Fibroblast of the aortic adventitia (primary cell): ENCODE measurements at regions not wholly inside any gene's neighbourhood (a gene's known extent, or its start where the extent isn't known, plus 50 kb on each side); places are given as distances from the start of the nearest gene placed in this dataset.
"Not testable (repeated sequence)": the region's sequence is repeated elsewhere in the genome, so short reads cannot be mapped to it uniquely, and the experiment has no call there.

Experiments
- DNase-seq: peaks from one replicate; pipeline ENCODE4 v3.0.0-alpha.2; 2010; ENCODE audit warnings: low read depth
- H3K4me3 ChIP-seq: 2 replicates; pipeline ENCODE4 v1.5.1; 2011; ENCODE audit warnings: low read depth, mild to moderate bottlenecking, control low read depth, low read length, moderate library complexity
- CTCF ChIP-seq: IDR thresholded peaks from 2 replicates; pipeline ENCODE4 v1.5.1; 2011; ENCODE audit warnings: mild to moderate bottlenecking, low read length, control low read depth, inconsistent platforms; ENCODE audit not compliant: insufficient read depth

- no peak for TF ChIP-seq CTCF
- no peak for DNase-seq
- no peak overlapping the region for H3K4me3 ChIP-seq
Observed at GRCh38 chr11:86171627-86172026, 72.9 kb upstream of the EED start.

- peak; percentile 51 for DNase-seq
- TF ChIP-seq CTCF: no peak
- no peak overlapping the region for H3K4me3 ChIP-seq
Observed at GRCh38 chr11:86167499-86168164, 76.9 kb upstream of the EED start.

- H3K4me3 ChIP-seq, DNase-seq: not testable (repeated sequence)
Observed at GRCh38 chr11:86166287-86166686, 78.3 kb upstream of the EED start.

- no peak for DNase-seq
- TF ChIP-seq CTCF: no peak
- no peak overlapping the region for H3K4me3 ChIP-seq
Observed at GRCh38 chr11:86164106-86164505, 80.4 kb upstream of the EED start.

GRCh38 chr11:86163221-86163876 is 81.2 kb upstream of the EED start:
- peak; percentile 91 for DNase-seq
- TF ChIP-seq CTCF: peak; percentile 7
- not testable (repeated sequence) for H3K4me3 ChIP-seq

GRCh38 chr11:86162239-86162638 is 82.3 kb upstream of the EED start:
- no peak overlapping the region for H3K4me3 ChIP-seq
- no peak for TF ChIP-seq CTCF
- DNase-seq: peak; percentile 94

- no peak for TF ChIP-seq CTCF
- no peak for DNase-seq
- no peak overlapping the region for H3K4me3 ChIP-seq
Observed at GRCh38 chr11:86161837-86162236, 82.7 kb upstream of the EED start.
